ENCODE measurements at regions not wholly inside any gene's neighbourhood (a gene's known extent, or its start where the extent isn't known, plus 50 kb on each side); places are given as distances from the start of the nearest gene placed in this dataset.

DNA sequence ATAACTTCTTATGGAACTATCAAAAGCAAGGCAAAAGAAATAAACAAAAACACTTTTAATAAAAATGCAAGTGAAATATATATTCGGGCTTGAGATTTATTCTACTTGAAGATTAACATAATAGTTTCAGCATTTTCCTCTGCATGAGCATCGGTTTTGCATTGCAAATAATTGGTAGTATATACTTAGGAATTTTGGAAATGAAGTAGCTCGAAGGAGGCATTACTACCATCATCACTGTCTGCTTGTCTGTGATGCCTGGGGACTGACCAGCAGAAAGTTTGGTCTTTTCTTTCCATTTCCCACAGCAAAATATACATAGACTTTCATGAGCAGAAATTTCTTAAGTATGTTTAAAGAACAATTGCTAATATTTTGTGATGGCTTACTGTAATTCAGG is 570.7 kb downstream of the HTR1B start:
- peaks cover 17% of the 10 kb centered on the region for H3K9me3 Mint-ChIP-seq (ENCODE audit: unreplicated experiment)
- no peak for DNase-seq
- H3K27ac Mint-ChIP-seq (ENCODE audit: unreplicated experiment), result no peak overlapping the region
- no peaks in the 10 kb centered on the region for H3K27me3 Mint-ChIP-seq (ENCODE audit: insufficient read depth, unreplicated experiment)
- TF ChIP-seq, protein P1, sequence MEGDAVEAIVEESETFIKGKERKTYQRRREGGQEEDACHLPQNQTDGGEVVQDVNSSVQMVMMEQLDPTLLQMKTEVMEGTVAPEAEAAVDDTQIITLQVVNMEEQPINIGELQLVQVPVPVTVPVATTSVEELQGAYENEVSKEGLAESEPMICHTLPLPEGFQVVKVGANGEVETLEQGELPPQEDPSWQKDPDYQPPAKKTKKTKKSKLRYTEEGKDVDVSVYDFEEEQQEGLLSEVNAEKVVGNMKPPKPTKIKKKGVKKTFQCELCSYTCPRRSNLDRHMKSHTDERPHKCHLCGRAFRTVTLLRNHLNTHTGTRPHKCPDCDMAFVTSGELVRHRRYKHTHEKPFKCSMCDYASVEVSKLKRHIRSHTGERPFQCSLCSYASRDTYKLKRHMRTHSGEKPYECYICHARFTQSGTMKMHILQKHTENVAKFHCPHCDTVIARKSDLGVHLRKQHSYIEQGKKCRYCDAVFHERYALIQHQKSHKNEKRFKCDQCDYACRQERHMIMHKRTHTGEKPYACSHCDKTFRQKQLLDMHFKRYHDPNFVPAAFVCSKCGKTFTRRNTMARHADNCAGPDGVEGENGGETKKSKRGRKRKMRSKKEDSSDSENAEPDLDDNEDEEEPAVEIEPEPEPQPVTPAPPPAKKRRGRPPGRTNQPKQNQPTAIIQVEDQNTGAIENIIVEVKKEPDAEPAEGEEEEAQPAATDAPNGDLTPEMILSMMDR (IDR thresholded peaks at IDR 0.05; ENCODE audit: insufficient read depth in 1 of 2, low read depth in 1 of 2, low read length in 1 of 2, severe bottlenecking in 1 of 2, unreplicated experiment in 1 of 2), result no peak
- H3K4me3 Mint-ChIP-seq (ENCODE audit: unreplicated experiment), result no peak overlapping the region
- CTCF ChIA-PET, result no interaction called here
- no peaks in the 10 kb centered on the region for H3K4me1 Mint-ChIP-seq (ENCODE audit: low read depth, unreplicated experiment)
- no peaks in the 10 kb centered on the region for H3K36me3 ChIP-seq (ENCODE audit: control insufficient read depth, insufficient read depth, low read length)
- BruUV-seq (replicated peaks), result no TSS peak
- H3K9me3 ChIP-seq, result no peaks in the 10 kb centered on the region
- H3K36me3 Mint-ChIP-seq (ENCODE audit: insufficient read depth, unreplicated experiment), result no peaks in the 10 kb centered on the region
- POLR2A ChIA-PET, result no interaction called here
- intact Hi-C loops (cut with micrococcal nuclease; ENCODE audit: unreplicated experiment), result no loop called here
- H3K4me1 ChIP-seq, result no peaks in the 10 kb centered on the region
- no peaks in the 10 kb centered on the region for H3K27me3 ChIP-seq (replicated peaks; ENCODE audit: control insufficient read depth, insufficient read depth, low read length)
- H3K4me3 ChIP-seq (ENCODE audit: low read depth, low read length), result no peak overlapping the region

DNA sequence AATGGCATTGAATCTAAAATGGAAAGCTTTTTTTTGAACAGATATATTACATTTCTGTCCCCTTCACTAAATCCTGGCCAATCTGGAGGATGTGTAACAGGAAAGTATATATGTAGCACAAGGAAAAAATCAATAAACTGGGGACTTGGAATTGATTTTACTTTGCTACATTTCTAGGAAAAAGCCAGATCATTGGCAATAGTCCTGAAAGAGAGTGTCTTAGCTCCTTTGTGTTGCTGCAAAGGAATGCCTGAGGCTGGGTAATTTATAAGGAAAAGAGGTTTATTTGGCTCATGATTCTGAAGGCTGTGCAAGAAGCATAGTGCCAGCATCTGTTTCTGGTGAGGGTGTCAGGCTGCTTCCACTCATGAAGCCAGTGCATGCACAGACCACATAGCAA is 574.9 kb downstream of the HTR1B start:
- Histone ChIP-seq H3K9me3 (no peaks in the 10 kb centered on the region), H3K4me3 (ENCODE audit: low read depth, low read length) (no peak overlapping the region), H3K27me3 (replicated peaks; ENCODE audit: control insufficient read depth, insufficient read depth, low read length) (no peaks in the 10 kb centered on the region), H3K36me3 (ENCODE audit: control insufficient read depth, insufficient read depth, low read length) (no peaks in the 10 kb centered on the region), H3K4me1 (no peaks in the 10 kb centered on the region)
- no peaks in the 10 kb centered on the region for H3K4me1 Mint-ChIP-seq (ENCODE audit: low read depth, unreplicated experiment)
- H3K27me3 Mint-ChIP-seq (ENCODE audit: insufficient read depth, unreplicated experiment), result no peaks in the 10 kb centered on the region
- no peak for DNase-seq
- POLR2A ChIA-PET, result no interaction called here
- H3K36me3 Mint-ChIP-seq (ENCODE audit: insufficient read depth, unreplicated experiment), result no peaks in the 10 kb centered on the region
- H3K9me3 Mint-ChIP-seq (ENCODE audit: unreplicated experiment), result no peaks in the 10 kb centered on the region
- no peak overlapping the region for H3K4me3 Mint-ChIP-seq (ENCODE audit: unreplicated experiment)
- intact Hi-C loops (cut with micrococcal nuclease; ENCODE audit: unreplicated experiment), result no loop called here
- H3K27ac Mint-ChIP-seq (ENCODE audit: unreplicated experiment), result no peak overlapping the region
- TF ChIP-seq, protein P1 (IDR thresholded peaks at IDR 0.05; ENCODE audit: insufficient read depth in 1 of 2, low read depth in 1 of 2, low read length in 1 of 2, severe bottlenecking in 1 of 2, unreplicated experiment in 1 of 2), result no peak
- CTCF ChIA-PET, result no interaction called here
- BruUV-seq (replicated peaks), result no TSS peak

DNA sequence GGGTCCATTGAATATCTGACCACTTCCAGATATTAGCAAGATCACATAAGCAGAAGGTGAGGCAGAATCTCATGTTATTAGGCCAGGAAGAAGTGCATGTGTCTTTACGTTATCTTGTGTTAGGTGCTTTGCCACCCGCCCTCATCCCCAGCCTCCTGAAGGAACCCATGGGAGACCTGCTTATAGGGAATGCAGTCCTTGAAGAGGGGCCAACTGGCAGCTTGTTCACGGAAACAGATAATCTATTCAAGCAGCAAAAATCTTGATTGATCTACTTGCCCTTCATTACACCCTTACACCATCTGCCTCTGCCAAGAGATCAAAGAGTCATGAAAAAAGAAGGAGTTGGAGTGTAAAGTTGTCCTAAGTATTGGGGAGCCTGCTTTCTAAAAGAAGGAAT is 576.4 kb downstream of the HTR1B start:
- no peaks in the 10 kb centered on the region for H3K36me3 Mint-ChIP-seq (ENCODE audit: insufficient read depth, unreplicated experiment)
- Histone ChIP-seq H3K36me3 (ENCODE audit: control insufficient read depth, insufficient read depth, low read length) (no peaks in the 10 kb centered on the region), H3K9me3 (no peaks in the 10 kb centered on the region), H3K4me1 (no peaks in the 10 kb centered on the region), H3K4me3 (ENCODE audit: low read depth, low read length) (no peak overlapping the region), H3K27me3 (replicated peaks; ENCODE audit: control insufficient read depth, insufficient read depth, low read length) (no peaks in the 10 kb centered on the region)
- TF ChIP-seq, protein P1 (IDR thresholded peaks at IDR 0.05; ENCODE audit: insufficient read depth in 1 of 2, low read depth in 1 of 2, low read length in 1 of 2, severe bottlenecking in 1 of 2, unreplicated experiment in 1 of 2), result no peak
- H3K27ac Mint-ChIP-seq (ENCODE audit: unreplicated experiment), result no peak overlapping the region
- H3K27me3 Mint-ChIP-seq (ENCODE audit: insufficient read depth, unreplicated experiment), result no peaks in the 10 kb centered on the region
- no peak for DNase-seq
- no peaks in the 10 kb centered on the region for H3K4me1 Mint-ChIP-seq (ENCODE audit: low read depth, unreplicated experiment)
- ChIA-PET POLR2A (no interaction called here), CTCF (no interaction called here)
- intact Hi-C loops (cut with micrococcal nuclease; ENCODE audit: unreplicated experiment), result no loop called here
- no TSS peak for BruUV-seq (replicated peaks)
- no peaks in the 10 kb centered on the region for H3K9me3 Mint-ChIP-seq (ENCODE audit: unreplicated experiment)
- H3K4me3 Mint-ChIP-seq (ENCODE audit: unreplicated experiment), result no peak overlapping the region
